ENCODE measurements at regions not wholly inside any gene's neighbourhood (a gene's known extent, or its start where the extent isn't known, plus 50 kb on each side); places are given as distances from the start of the nearest gene placed in this dataset.
"Not testable (repeated sequence)": the region's sequence is repeated elsewhere in the genome, so short reads cannot be mapped to it uniquely, and the experiment has no call there.

- H3K36me3 ChIP-seq (ENCODE audit: control insufficient read depth, low read depth, low read length); H3K9ac ChIP-seq (ENCODE audit: low read length); H3K27me3 ChIP-seq (ENCODE audit: control insufficient read depth, insufficient read depth, low read length); H3K4me3 ChIP-seq (ENCODE audit: low read length); H3K27ac ChIP-seq (ENCODE audit: low read length); H3K9me3 ChIP-seq (ENCODE audit: control insufficient read depth, low read depth, low read length); H3K4me1 ChIP-seq (ENCODE audit: control insufficient read depth, low read depth, low read length): not testable (repeated sequence)
Observed at GRCh38 chr9:41352390-41352789, 163.3 kb upstream of the ZNG1F start.

DNA sequence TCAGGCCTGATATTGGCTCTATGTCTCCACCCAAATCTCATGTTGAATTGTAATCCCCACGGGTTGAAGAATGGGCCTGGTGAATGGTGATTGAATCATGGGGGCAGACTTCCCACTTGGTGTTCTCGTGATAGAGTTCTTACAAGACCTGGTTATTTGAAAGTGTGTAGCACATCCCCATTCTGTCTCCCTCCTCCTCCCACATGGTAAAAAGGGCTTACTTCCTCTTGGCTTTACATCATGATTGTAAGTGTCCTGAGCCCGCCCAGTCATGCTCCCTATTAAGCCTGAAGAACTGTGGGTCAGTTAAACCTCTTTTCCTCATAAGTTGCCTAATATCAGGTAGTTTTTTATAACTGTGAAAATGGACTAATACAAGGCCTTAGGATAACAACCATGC, 158.8 kb upstream of the ZNG1F start:
- not testable (repeated sequence) for H3K27ac ChIP-seq (ENCODE audit: low read length); H3K36me3 ChIP-seq (ENCODE audit: control insufficient read depth, low read depth, low read length); H3K4me3 ChIP-seq (ENCODE audit: low read length); H3K9me3 ChIP-seq (ENCODE audit: control insufficient read depth, low read depth, low read length); H3K27me3 ChIP-seq (ENCODE audit: control insufficient read depth, insufficient read depth, low read length); H3K9ac ChIP-seq (ENCODE audit: low read length); H3K4me1 ChIP-seq (ENCODE audit: control insufficient read depth, low read depth, low read length)

DNA sequence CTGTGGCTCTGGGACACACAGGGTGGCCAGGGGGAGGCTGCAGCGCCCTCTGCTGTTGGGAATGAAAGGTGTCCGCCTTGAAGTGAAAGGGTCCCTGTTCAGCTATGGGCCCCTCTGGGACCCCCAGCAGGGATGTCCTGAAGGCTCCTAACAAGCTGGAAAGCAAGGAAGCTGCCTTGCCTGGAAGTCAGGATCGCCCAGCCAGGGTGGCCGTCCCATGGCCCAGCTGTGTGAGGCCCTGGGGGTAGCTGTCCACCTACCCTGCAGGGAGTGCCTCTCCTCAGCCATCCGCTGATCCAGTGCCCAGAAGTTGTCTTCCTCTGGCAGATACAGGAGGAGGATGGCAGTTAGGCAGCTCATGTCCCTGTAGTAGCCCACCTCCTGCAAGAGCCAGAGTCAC, 143.4 kb upstream of the ZNG1F start:
- H3K9me3 ChIP-seq (ENCODE audit: control insufficient read depth, low read depth, low read length); H3K27ac ChIP-seq (ENCODE audit: low read length); H3K4me3 ChIP-seq (ENCODE audit: low read length); H3K36me3 ChIP-seq (ENCODE audit: control insufficient read depth, low read depth, low read length); H3K4me1 ChIP-seq (ENCODE audit: control insufficient read depth, low read depth, low read length); H3K27me3 ChIP-seq (ENCODE audit: control insufficient read depth, insufficient read depth, low read length); H3K9ac ChIP-seq (ENCODE audit: low read length): not testable (repeated sequence)

DNA sequence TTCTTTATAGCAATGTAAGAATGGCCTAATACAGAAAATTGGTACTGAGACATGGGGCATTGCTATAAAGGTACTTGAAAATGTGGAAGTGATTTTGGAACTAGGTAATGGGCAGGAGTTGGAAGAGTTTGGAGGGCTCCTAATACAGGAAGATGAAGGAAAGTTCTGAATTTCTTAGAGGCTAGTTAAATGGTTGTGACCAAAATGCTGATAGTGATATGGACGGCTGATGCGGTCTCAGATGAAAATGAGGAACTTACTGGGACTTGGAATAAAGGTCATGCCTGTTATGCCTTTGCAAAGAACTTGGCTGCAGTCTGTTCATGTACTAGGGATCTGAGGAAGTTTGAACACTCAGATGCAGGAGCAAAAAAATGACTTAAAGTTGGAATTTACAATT, 132.2 kb upstream of the ZNG1F start:
- H3K36me3 ChIP-seq (ENCODE audit: control insufficient read depth, low read depth, low read length); H3K27ac ChIP-seq (ENCODE audit: low read length); H3K27me3 ChIP-seq (ENCODE audit: control insufficient read depth, insufficient read depth, low read length); H3K9me3 ChIP-seq (ENCODE audit: control insufficient read depth, low read depth, low read length); H3K4me1 ChIP-seq (ENCODE audit: control insufficient read depth, low read depth, low read length); H3K4me3 ChIP-seq (ENCODE audit: low read length); H3K9ac ChIP-seq (ENCODE audit: low read length): not testable (repeated sequence)

DNA sequence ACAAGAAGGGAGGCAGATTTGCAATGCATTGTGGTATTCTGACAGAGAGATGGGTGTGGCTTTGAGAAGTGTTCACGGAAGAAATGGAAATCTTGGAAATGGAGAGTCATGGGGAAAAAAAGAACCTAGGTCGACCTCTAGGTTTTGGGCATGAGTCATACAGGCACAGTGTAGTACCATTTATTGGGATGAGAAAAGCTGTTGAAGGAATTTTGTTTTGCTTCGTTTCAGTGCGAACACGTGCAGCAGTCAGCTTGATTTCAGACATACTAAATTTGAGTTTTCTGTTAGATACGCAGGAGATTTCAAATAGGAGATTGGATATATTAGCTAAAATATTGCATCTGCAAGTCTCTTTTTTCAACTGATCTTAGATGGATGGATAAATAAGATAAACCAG, 119.8 kb upstream of the ZNG1F start:
- H3K27ac ChIP-seq (ENCODE audit: low read length); H3K4me1 ChIP-seq (ENCODE audit: control insufficient read depth, low read depth, low read length); H3K9me3 ChIP-seq (ENCODE audit: control insufficient read depth, low read depth, low read length); H3K36me3 ChIP-seq (ENCODE audit: control insufficient read depth, low read depth, low read length); H3K27me3 ChIP-seq (ENCODE audit: control insufficient read depth, insufficient read depth, low read length); H3K4me3 ChIP-seq (ENCODE audit: low read length); H3K9ac ChIP-seq (ENCODE audit: low read length): not testable (repeated sequence)

DNA sequence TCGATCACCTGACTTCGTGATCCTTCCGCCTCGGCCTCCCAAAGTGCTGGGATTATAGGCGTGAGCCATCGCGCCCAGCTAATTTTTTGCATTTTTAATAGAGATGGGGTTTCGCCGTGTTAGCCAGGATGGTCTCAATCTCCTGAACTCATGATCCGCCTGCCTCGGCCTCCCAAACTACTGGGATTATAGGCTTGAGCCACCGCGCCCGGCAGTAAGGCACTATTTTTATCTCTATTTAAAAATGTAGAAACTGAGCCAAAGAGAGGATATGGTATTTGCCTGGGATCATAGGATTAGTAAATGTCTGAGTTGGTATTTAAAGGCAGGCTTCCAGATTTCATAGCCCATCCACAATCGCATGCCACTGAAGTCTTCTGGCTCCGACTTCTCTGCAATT, 96.6 kb upstream of the ZNG1F start:
- H3K4me1 ChIP-seq (ENCODE audit: control insufficient read depth, low read depth, low read length); H3K9me3 ChIP-seq (ENCODE audit: control insufficient read depth, low read depth, low read length); H3K36me3 ChIP-seq (ENCODE audit: control insufficient read depth, low read depth, low read length); H3K27me3 ChIP-seq (ENCODE audit: control insufficient read depth, insufficient read depth, low read length); H3K4me3 ChIP-seq (ENCODE audit: low read length); H3K9ac ChIP-seq (ENCODE audit: low read length); H3K27ac ChIP-seq (ENCODE audit: low read length): not testable (repeated sequence)

- H3K4me3 ChIP-seq (ENCODE audit: low read length); H3K9ac ChIP-seq (ENCODE audit: low read length); H3K27ac ChIP-seq (ENCODE audit: low read length); H3K4me1 ChIP-seq (ENCODE audit: control insufficient read depth, low read depth, low read length); H3K9me3 ChIP-seq (ENCODE audit: control insufficient read depth, low read depth, low read length); H3K27me3 ChIP-seq (ENCODE audit: control insufficient read depth, insufficient read depth, low read length); H3K36me3 ChIP-seq (ENCODE audit: control insufficient read depth, low read depth, low read length): not testable (repeated sequence)
Observed at GRCh38 chr9:41280299-41281238, 91.5 kb upstream of the ZNG1F start.

DNA sequence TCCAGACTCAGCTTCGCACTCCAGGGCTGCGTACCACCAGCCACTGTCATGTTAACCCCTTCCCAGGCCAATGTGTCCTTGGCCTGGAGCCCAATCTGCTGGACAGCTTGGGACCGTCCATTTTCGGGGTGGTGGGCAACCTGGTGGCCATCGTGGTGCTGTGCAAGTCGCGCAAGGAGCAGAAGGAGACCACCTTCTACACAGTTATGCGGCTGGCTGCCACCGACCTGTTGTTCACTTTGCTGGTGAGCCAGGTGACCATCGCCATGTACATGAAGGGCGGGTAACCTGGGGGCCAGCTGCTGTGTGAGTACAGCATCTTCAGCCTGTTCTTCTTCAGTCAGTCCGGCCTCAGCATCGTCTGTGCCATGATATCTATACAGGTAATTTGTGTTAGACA, 90.3 kb upstream of the ZNG1F start:
- not testable (repeated sequence) for H3K9ac ChIP-seq (ENCODE audit: low read length); H3K36me3 ChIP-seq (ENCODE audit: control insufficient read depth, low read depth, low read length); H3K27ac ChIP-seq (ENCODE audit: low read length); H3K4me1 ChIP-seq (ENCODE audit: control insufficient read depth, low read depth, low read length); H3K4me3 ChIP-seq (ENCODE audit: low read length); H3K9me3 ChIP-seq (ENCODE audit: control insufficient read depth, low read depth, low read length)
- H3K27me3 ChIP-seq (ENCODE audit: control insufficient read depth, insufficient read depth, low read length) = peaks cover 12% of the 10 kb centered on the region

DNA sequence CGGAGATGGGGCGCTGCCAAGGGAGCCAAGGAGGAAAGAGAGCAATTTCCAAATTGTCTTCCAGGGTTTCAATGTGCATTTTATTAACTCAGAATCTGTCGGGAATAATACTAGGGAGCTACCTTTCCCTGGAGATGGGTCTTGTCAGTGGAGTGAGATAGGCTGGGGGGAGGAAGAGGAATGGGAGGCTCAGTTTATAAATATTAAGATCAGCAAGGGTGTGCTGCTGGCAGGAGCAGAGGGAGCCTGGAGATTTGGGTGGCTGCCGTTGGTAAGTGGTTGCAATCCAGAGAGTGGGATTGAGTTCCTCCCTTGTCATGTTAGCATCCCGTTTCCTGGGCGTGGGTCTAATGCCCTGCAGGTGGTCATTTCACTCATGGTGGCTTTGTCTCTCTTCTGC, 89.9 kb upstream of the ZNG1F start:
- H3K9me3 ChIP-seq (ENCODE audit: control insufficient read depth, low read depth, low read length); H3K4me1 ChIP-seq (ENCODE audit: control insufficient read depth, low read depth, low read length); H3K27ac ChIP-seq (ENCODE audit: low read length): not testable (repeated sequence)

DNA sequence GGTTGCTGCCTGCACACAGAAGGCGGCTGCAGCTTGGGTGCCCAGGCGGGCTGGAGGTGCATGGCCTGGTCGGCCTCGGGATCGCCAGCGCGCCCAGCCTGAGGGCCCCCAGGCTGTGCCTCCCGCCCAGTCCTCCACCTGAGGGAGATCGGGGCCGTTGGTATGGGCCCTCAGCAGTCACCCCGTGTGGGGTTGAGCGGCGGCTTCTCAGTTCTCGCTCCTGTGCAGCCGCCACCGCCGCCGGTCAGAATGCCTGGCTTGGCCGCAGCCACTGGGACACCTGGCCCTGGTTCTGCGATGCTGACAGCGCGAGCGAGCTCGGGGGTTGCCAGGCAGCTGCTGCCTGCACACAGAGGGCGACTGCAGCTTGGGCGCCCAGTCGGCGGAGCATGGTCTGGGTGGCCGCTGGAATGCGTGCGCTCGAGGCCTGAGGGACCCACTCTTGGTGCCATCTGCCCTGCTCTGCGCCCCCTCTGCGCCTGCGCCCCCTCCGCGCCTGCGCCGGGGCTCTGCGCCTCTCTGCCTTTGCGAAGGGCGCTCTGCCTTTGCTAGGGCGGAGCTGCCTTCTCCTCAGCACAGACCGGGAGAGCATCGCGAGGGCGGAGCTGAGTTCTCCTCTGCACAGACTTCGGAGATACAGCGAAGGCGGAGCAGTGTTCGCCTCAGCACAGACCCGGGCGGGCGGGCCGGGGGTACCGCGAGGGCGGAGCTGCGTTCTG, 84.6 kb upstream of the ZNG1F start:
- not testable (repeated sequence) for H3K9ac ChIP-seq (ENCODE audit: low read length); H3K27ac ChIP-seq (ENCODE audit: low read length); H3K36me3 ChIP-seq (ENCODE audit: control insufficient read depth, low read depth, low read length); H3K4me1 ChIP-seq (ENCODE audit: control insufficient read depth, low read depth, low read length); H3K9me3 ChIP-seq (ENCODE audit: control insufficient read depth, low read depth, low read length)
- Histone ChIP-seq H3K27me3 (ENCODE audit: control insufficient read depth, insufficient read depth, low read length) (peaks cover 41% of the 10 kb centered on the region), H3K4me3 (ENCODE audit: low read length) (peak overlapping the region; percentile 43)

More for the DNA sequence above, 89.9 kb upstream of the ZNG1F start:
- not testable (repeated sequence) for H3K9ac ChIP-seq (ENCODE audit: low read length); H3K36me3 ChIP-seq (ENCODE audit: control insufficient read depth, low read depth, low read length); H3K4me3 ChIP-seq (ENCODE audit: low read length)
- peaks cover 12% of the 10 kb centered on the region for H3K27me3 ChIP-seq (ENCODE audit: control insufficient read depth, insufficient read depth, low read length)

DNA sequence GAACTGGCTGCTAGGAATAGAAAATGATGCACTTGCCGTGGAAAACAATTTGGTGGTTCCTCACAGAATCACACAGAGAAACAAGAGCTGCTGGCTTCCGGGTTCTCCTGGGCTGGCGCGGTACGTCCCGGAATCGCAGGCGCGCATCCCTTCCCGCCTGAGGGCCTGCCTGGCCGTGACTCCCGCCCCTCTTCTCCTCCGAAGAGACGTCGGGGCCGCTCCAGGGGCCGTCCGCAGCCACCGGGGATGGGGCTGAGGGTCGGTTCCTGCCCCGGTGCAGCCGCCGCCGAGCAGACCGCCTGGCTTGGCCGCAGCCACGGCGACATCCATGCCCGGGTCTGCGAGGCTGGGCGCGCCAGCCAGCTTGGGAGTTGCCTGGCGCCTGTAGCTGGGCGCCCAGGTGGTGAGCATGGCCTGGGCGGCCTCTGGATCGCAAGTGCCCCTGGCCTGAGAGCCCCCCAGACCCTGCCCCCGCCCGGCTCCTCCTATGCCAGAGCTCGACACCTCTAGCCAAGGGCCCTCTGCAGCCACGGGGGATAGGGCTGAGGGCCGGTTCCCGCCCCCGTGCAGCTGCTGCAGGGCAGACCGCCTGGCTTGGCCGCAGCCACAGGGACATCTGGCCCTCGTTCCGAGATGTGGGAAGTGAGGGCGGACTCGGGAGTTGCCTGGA, 83.9 kb upstream of the ZNG1F start:
- peaks cover 41% of the 10 kb centered on the region for H3K27me3 ChIP-seq (ENCODE audit: control insufficient read depth, insufficient read depth, low read length)
- not testable (repeated sequence) for H3K9me3 ChIP-seq (ENCODE audit: control insufficient read depth, low read depth, low read length); H3K4me1 ChIP-seq (ENCODE audit: control insufficient read depth, low read depth, low read length); H3K4me3 ChIP-seq (ENCODE audit: low read length); H3K27ac ChIP-seq (ENCODE audit: low read length); H3K36me3 ChIP-seq (ENCODE audit: control insufficient read depth, low read depth, low read length); H3K9ac ChIP-seq (ENCODE audit: low read length)
